GM18873 (cell line): ENCODE measurements at regions not wholly inside any gene's neighbourhood (a gene's known extent, or its start where the extent isn't known, plus 50 kb on each side); places are given as distances from the start of the nearest gene placed in this dataset.

Source experiments
- ATAC-seq: cut with Tn5 transposase; IDR thresholded peaks from one replicate; pipeline ENCODE4 v1.9.1; 2021; ENCODE audit warnings: mild to moderate bottlenecking, moderate library complexity, moderate number of reproducible peaks; ENCODE audit not compliant: unreplicated experiment, low FRiP score

DNA sequence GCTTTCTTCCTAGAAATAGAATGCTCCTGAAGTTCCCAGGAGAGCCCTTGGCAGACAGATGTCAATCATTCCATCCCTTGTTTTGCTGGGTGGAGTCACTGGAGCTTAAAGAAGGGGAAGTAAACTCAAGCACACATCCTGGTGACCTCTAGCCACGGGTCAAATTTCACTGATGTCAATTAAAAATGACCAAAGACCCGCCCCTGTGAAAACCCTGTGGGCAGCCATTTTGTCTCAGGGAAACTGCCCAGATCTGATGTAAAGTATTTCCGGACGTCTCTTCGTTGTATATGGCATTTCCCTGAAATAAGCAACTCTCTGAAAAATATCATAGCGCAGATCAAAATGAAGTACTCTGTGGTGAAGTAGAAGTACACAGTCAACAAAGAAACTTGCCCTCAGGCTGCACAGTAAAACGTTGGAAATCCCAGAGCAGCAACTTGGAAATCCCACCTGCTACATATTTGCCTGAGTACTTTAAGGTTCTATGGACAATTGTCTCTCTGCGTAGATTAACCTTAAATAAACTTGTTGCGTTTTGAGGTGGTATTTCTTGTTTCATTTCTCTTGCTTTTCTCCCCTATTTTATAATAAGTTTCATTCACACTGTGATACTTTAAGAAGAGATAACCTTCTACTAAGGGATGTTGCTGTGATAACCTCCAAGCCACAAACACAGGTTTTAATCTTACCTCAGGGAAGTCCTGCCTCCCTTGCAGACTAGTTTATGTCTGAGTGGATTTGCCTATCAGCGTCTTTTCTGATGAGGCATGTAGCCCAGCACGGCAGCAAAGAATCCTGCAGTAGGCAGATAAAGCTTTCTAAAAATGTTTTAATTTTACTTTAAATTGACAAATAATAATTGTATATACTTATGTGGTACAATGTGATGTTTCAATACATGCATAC is 60.9 kb upstream of the PIP5K1B start:
- peak; percentile 59 for ATAC-seq

DNA sequence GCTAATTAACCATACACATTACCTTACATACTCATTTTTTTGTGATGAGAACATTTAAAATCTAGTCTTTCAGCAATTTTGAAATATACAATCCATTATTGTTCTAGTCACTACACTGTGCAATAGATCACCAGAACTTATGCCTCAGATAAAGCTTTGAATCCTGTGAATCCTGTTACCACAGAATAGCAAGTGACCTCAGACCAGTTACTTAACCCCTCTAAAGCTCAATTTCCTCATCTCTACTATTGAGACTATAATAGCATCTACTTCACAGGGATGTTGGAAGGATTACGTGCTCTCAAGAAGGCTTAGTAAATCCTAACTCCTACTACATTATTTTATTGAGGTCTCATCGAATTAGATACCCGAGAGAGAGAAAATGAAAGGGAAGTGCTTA is 60.2 kb upstream of the PIP5K1B start:
- no peak for ATAC-seq

DNA sequence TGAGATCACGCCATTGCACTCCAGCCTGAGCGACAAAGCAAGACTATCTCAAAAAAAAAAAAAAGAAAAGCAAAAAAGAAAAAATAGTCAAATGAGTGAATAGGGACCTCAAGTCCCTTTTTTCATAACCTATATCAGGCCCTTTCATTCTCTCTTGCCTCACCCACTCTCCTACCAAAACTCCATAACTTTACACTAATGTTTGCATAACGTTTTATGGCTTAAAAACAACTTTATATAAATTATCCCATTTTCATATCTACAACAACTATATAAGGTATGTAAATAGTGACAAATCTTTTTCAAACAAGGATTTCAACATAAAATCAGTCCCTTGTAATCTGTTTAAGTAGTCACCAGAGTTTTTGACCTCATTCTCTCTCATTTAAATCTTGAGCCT is 56.9 kb upstream of the PIP5K1B start:
- ATAC-seq = no peak

DNA sequence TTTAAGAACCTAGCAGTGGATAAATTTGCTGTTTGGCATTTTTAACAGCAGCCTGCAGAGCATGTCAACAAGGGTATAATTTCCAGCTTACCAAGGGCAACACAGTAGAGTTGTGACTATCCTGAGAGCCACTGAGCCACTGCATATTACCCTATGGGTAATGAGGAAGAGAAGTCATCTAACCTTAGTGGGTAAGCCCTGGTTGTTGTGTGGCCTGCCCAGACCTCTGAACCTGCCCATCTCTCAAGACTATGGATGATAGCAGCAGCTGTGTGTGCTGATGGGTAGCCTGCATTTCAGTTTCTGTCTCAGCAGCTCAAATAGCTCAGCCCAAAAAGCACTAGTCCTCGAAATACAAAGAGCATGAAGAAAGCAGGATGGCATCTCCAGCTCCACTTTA is 56.1 kb upstream of the PIP5K1B start:
- no peak for ATAC-seq

DNA sequence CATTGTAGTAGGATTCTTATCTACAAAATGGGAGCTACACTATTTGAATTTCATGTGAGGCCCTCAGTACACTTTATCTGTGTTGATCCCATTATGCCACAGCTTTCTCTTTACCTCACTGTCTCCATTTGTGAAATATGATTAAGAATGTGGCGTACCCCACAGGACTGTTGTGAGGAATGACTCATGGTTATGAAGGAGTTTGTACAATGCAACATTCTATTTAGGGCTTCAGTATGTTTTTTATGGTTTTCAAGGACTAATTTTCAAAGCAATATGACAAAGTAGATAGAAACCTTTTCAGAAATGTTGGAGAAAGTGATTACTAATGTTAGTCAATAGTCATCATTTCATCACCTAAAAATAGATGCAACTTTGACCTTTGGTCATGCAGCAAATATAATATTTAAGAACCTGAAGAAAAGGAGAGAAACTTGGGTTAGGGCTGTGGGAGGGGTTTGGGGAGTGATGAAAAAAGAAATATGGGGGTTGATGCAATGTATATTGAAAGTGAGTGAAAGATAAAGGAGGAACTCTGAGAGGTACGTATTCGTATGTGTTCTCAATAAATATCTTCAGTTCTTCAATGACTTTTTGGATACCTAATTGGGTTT is 53.7 kb upstream of the PIP5K1B start:
- ATAC-seq = no peak

DNA sequence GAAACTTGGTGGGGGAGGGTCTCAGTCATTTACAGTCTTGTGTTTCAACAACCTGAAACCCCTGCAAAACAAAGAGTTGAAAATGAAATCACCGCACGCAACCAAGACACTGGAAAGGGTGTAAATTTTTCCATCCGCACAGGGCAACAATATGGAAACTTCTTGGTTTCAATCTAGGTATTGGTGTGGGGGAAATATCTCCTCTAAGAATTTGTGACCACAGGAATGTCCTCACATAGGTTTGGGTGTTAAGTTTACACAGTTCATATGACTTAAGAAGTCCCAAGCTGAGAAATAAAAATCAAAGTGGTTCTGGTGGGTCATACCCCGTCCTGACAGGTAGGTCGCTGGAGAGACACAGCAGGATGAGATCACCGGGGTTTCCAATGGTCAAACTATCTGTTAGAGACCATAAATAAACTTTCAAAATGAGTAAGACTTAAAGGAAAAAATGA is 51.9 kb upstream of the PIP5K1B start:
- peak; percentile 85 for ATAC-seq

DNA sequence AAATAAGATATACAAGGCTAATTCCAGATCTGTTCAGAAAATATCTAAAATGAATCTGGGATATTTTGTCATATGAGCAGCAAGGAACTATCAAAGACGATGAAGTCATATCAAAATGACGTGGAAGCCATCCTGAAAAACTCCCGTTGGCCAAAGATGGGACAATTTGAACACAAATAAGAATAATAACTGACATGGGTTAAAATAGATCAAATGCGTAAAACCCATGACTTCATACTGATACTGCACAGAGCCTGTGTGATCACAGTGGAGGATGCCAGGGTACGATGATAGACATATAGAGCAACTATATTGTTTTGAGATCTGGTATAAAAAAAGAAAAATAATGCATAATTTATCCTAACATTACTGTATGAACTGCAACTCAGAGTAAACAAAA is 51.0 kb upstream of the PIP5K1B start:
- no peak for ATAC-seq
